CD14-positive monocyte (primary cell): ENCODE measurements at regions not wholly inside any gene's neighbourhood (a gene's known extent, or its start where the extent isn't known, plus 50 kb on each side); places are given as distances from the start of the nearest gene placed in this dataset.

Source experiments
- DNase-seq, 3 donors: peaks; one replicate each; pipeline ENCODE4 v3.0.0-alpha.2; 2011 to 2022
- H2AFZ ChIP-seq: 2 replicates; pipeline ENCODE4 v1.6.0; 2012; ENCODE audit warnings: mild to moderate bottlenecking, low read depth, low read length, inconsistent platforms; ENCODE audit not compliant: insufficient read depth, poor library complexity, severe bottlenecking
- H3K27ac ChIP-seq, 2 donors: 1 replicate in 1 of 2; 2 replicates in 1 of 2; pipeline ENCODE4 v1.5.1; 2012 to 2013; ENCODE audit warnings: low read length in 2 of 2, control low read depth in 1 of 2, inconsistent platforms in 1 of 2, low read depth in 1 of 2, mild to moderate bottlenecking in 1 of 2
- H3K27me3 ChIP-seq, 2 donors: one replicate each; pipeline versions ENCODE4 v1.6.0 to v1.6.1; 2011 to 2013; ENCODE audit warnings: low read length in 2 of 2; ENCODE audit not compliant: control insufficient read depth in 2 of 2, insufficient read depth in 2 of 2
- H3K36me3 ChIP-seq, 2 donors: replicated peaks in 1 of 2; 1 replicate in 1 of 2; 2 replicates in 1 of 2; pipeline versions ENCODE4 v1.5.1 to v1.6.1; 2012 to 2013; ENCODE audit warnings: low read length in 2 of 2, control low read depth in 1 of 2, inconsistent platforms in 1 of 2, mild to moderate bottlenecking in 1 of 2; ENCODE audit not compliant: insufficient read depth in 2 of 2, control insufficient read depth in 1 of 2
- H3K4me1 ChIP-seq, 2 donors: 1 replicate in 1 of 2; 2 replicates in 1 of 2; pipeline versions ENCODE4 v1.5.1 to v1.6.1; 2012 to 2013; ENCODE audit warnings: low read length in 2 of 2, control low read depth in 1 of 2, inconsistent platforms in 1 of 2, mild to moderate bottlenecking in 1 of 2, moderate library complexity in 1 of 2; ENCODE audit not compliant: insufficient read depth in 2 of 2, control insufficient read depth in 1 of 2
- H3K4me2 ChIP-seq: replicated peaks from 2 replicates; pipeline ENCODE3; 2012; ENCODE audit warnings: low read length, moderate library complexity, mild to moderate bottlenecking; ENCODE audit not compliant: poor library complexity, severe bottlenecking; ENCODE audit errors: extremely low read depth
- H3K4me3 ChIP-seq, 3 experiments: fragments of 200-600 bp in 1 of 3; sonication (generic) in 1 of 3; replicated peaks in 1 of 3; 1 replicate in 2 of 3; 2 replicates in 1 of 3; pipeline ENCODE4 v1.5.1; 2011 to 2013; ENCODE audit warnings: low read length in 3 of 3, mild to moderate bottlenecking in 3 of 3, control low read depth in 2 of 3, low read depth in 2 of 3, inconsistent platforms in 1 of 3, moderate library complexity in 1 of 3
- H3K79me2 ChIP-seq: 2 replicates; pipeline ENCODE4 v1.6.0; 2012; ENCODE audit warnings: mild to moderate bottlenecking, control low read depth, inconsistent platforms, low read length, moderate library complexity; ENCODE audit not compliant: insufficient read depth
- H3K9ac ChIP-seq: 2 replicates; pipeline ENCODE4 v1.6.0; 2017; ENCODE audit warnings: low read length, mild to moderate bottlenecking; ENCODE audit not compliant: insufficient read depth, poor library complexity, severe bottlenecking
- H3K9me3 ChIP-seq, 2 donors: replicated peaks in 1 of 2; 1 replicate in 1 of 2; 2 replicates in 1 of 2; pipeline versions ENCODE4 v1.5.1 to v1.6.1; 2012 to 2013; ENCODE audit warnings: low read length in 2 of 2, control low read depth in 1 of 2; ENCODE audit not compliant: control insufficient read depth in 1 of 2, insufficient read depth in 1 of 2
- H4K20me1 ChIP-seq: 2 replicates; pipeline ENCODE4 v1.6.0; 2012; ENCODE audit warnings: mild to moderate bottlenecking, low read length, control low read depth, moderate library complexity; ENCODE audit not compliant: insufficient read depth
- H3K27ac Mint-ChIP-seq, 7 donors: one replicate each; pipeline ENCODE4 v1.8.0; 2020; ENCODE audit warnings: mild to moderate bottlenecking in 7 of 7, mixed read lengths in 7 of 7, moderate library complexity in 6 of 7, inconsistent platforms in 2 of 7
- H3K27me3 Mint-ChIP-seq, 3 donors: one replicate each; pipeline ENCODE4 v1.8.0; 2021 to 2022; ENCODE audit warnings: low read depth in 3 of 3, mild to moderate bottlenecking in 3 of 3, mixed read lengths in 3 of 3, moderate library complexity in 3 of 3, inconsistent platforms in 1 of 3
- H3K36me3 Mint-ChIP-seq, 2 donors: one replicate each; pipeline ENCODE4 v1.8.0; 2020; ENCODE audit warnings: mixed read lengths in 2 of 2, inconsistent platforms in 1 of 2, mild to moderate bottlenecking in 1 of 2
- H3K4me1 Mint-ChIP-seq: one replicate; pipeline ENCODE4 v1.8.0; 2020; ENCODE audit warnings: mild to moderate bottlenecking, mixed read lengths
- H3K4me3 Mint-ChIP-seq, 2 donors: one replicate each; pipeline ENCODE4 v1.8.0; 2020; ENCODE audit warnings: mild to moderate bottlenecking in 2 of 2, mixed read lengths in 2 of 2, moderate library complexity in 1 of 2
- H3K9me3 Mint-ChIP-seq, 7 donors: one replicate each; pipeline ENCODE4 v1.8.0; 2020 to 2022; ENCODE audit warnings: mixed read lengths in 7 of 7, mild to moderate bottlenecking in 6 of 7, moderate library complexity in 6 of 7, inconsistent platforms in 2 of 7
- WGBS: methylation state at CpG from one replicate; pipeline ENCODE4 v1.1.5; 2013; ENCODE audit warnings: missing lambda C conversion rate; ENCODE audit not compliant: insufficient coverage; 5-methylcytosine and 5-hydroxymethylcytosine counted together
- intact Hi-C, 2 donors: fragments of 100-400 bp; cut with micrococcal nuclease; formaldehyde crosslinking; loops; one replicate each; pipeline versions ENCODE4 v1.15.0 to v1.15.1; 2023
- TF ChIP-seq, protein P1 (sequence below): fragments of 200-600 bp; IDR thresholded peaks from one replicate; pipeline ENCODE4 v1.8.0; 2022; ENCODE audit warnings: antibody characterized with exemption, mild to moderate bottlenecking

DNA sequence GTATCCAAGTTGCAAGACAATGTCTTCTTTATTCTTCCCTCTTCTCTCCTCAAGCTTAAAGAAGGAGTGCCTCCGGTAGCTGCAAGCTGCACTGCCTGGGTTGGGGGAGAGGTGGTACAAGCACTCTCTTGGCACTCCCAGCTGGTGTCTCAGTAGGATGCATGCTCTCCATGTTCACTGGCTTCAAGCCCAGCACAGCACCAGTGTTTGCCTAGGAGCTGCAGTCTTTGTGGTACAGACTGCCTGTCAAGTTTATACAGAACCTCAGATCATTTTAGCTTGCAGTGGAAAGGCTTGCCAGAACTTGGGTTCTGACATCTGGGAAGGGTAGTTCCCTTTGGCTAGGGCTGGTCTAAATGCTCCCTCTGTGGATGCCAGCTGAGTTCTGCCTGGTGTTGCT, 505.6 kb downstream of the MAN2A1 start:
- Histone ChIP-seq H4K20me1 (no peaks in the 10 kb centered on the region), H3K4me1 (no peaks in the 10 kb centered on the region), H3K27ac (no peak overlapping the region), H3K27me3 (no peaks in the 10 kb centered on the region), H3K36me3 (no peaks in the 10 kb centered on the region), H2AFZ (no peak overlapping the region), H3K4me3 (no peak overlapping the region), H3K79me2 (no peaks in the 10 kb centered on the region), H3K4me2 (no peak overlapping the region), H3K9me3 (peaks cover 18 to 20% of the 10 kb centered on the region in 2 donors), H3K9ac (no peak overlapping the region)
- no peak overlapping the region for H3K4me3 Mint-ChIP-seq
- TF ChIP-seq, protein P1, sequence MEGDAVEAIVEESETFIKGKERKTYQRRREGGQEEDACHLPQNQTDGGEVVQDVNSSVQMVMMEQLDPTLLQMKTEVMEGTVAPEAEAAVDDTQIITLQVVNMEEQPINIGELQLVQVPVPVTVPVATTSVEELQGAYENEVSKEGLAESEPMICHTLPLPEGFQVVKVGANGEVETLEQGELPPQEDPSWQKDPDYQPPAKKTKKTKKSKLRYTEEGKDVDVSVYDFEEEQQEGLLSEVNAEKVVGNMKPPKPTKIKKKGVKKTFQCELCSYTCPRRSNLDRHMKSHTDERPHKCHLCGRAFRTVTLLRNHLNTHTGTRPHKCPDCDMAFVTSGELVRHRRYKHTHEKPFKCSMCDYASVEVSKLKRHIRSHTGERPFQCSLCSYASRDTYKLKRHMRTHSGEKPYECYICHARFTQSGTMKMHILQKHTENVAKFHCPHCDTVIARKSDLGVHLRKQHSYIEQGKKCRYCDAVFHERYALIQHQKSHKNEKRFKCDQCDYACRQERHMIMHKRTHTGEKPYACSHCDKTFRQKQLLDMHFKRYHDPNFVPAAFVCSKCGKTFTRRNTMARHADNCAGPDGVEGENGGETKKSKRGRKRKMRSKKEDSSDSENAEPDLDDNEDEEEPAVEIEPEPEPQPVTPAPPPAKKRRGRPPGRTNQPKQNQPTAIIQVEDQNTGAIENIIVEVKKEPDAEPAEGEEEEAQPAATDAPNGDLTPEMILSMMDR, result no peak
- peak overlapping the region in 1 of 7 donors; percentile 41 for H3K27ac Mint-ChIP-seq
- H3K9me3 Mint-ChIP-seq, result peaks cover 3 to 14% (median 11%) of the 10 kb centered on the region in 7 donors
- H3K36me3 Mint-ChIP-seq, result no peaks in the 10 kb centered on the region
- no peaks in the 10 kb centered on the region for H3K27me3 Mint-ChIP-seq
- no CpG with 5 or more reads among the region's 1 CpG for WGBS
- DNase-seq, result no peak
- H3K4me1 Mint-ChIP-seq, result no peaks in the 10 kb centered on the region
- intact Hi-C loops, result no loop called here

GRCh38 chr5:110201791-110202190, 512.1 kb downstream of the MAN2A1 start:
- Histone ChIP-seq H3K9me3 (peaks cover 10 to 19% of the 10 kb centered on the region in 2 donors), H3K27me3 (no peaks in the 10 kb centered on the region), H3K79me2 (no peaks in the 10 kb centered on the region), H3K4me1 (no peaks in the 10 kb centered on the region), H2AFZ (no peak overlapping the region), H3K27ac (no peak overlapping the region), H4K20me1 (no peaks in the 10 kb centered on the region), H3K9ac (no peak overlapping the region), H3K4me2 (no peak overlapping the region), H3K36me3 (no peaks in the 10 kb centered on the region), H3K4me3 (no peak overlapping the region)
- intact Hi-C loops, result no loop called here
- Mint-ChIP-seq H3K36me3 (no peaks in the 10 kb centered on the region), H3K27me3 (no peaks in the 10 kb centered on the region), H3K9me3 (peaks cover 0 to 13% (median 7%) of the 10 kb centered on the region in 7 donors), H3K4me1 (no peaks in the 10 kb centered on the region), H3K4me3 (no peak overlapping the region), H3K27ac (no peak overlapping the region)
- no CpG with 5 or more reads among the region's 1 CpG for WGBS
- DNase-seq, result no peak
- TF ChIP-seq, protein P1, result no peak
